OCI-LY7 (cell line): ENCODE measurements at regions not wholly inside any gene's neighbourhood (a gene's known extent, or its start where the extent isn't known, plus 50 kb on each side); places are given as distances from the start of the nearest gene placed in this dataset.
"Not testable (repeated sequence)": the region's sequence is repeated elsewhere in the genome, so short reads cannot be mapped to it uniquely, and the experiment has no call there.

Experiments used
- BruUV-seq: library from RNA; stranded (reverse); fragments of 400-500 nt; replicated peaks from 2 replicates; lab custom pipeline; 2021; lab: Mats Ljungman, UMichigan
- CTCF ChIA-PET: fragments of 300-600 bp; sonication (Branson Sonifier 250); formaldehyde crosslinking; loops from one replicate; lab custom pipeline; 2022; ENCODE audit warnings: antibody characterized with exemption; ENCODE audit not compliant: unreplicated experiment; lab: Charles Lee
- POLR2A ChIA-PET: fragments of 300-600 bp; sonication (Branson Sonifier 250); formaldehyde crosslinking; loops from one replicate; lab custom pipeline; 2022; ENCODE audit warnings: antibody characterized with exemption; lab: Charles Lee
- DNase-seq: peaks from one replicate; pipeline ENCODE4 v3.0.0-alpha.2; 2015; ENCODE audit warnings: low spot score
- H2AFZ ChIP-seq: fragments of 200-600 bp; sonication (generic), shearing (Covaris generic); 2 replicates; pipeline ENCODE4 v1.6.1; 2014; ENCODE audit warnings: mild to moderate bottlenecking, antibody characterized with exemption, low read length, moderate library complexity
- H3K27ac ChIP-seq: fragments of 200-600 bp; sonication (generic); 2 replicates; pipeline ENCODE4 v1.5.1; 2014; ENCODE audit warnings: mixed run types, low read depth, mild to moderate bottlenecking, moderate library complexity, low read length, inconsistent platforms; ENCODE audit not compliant: poor library complexity, severe bottlenecking
- H3K36me3 ChIP-seq: fragments of 200-600 bp; sonication (generic); 2 replicates; pipeline ENCODE4 v1.6.1; 2014; ENCODE audit warnings: mild to moderate bottlenecking, antibody characterized with exemption, low read length, moderate library complexity, mixed read lengths; ENCODE audit not compliant: insufficient read depth
- H3K4me1 ChIP-seq: fragments of 200-600 bp; sonication (generic); 2 replicates; pipeline ENCODE4 v1.5.1; 2014; ENCODE audit warnings: mild to moderate bottlenecking, low read length; ENCODE audit not compliant: insufficient read depth, poor library complexity, severe bottlenecking
- H3K4me2 ChIP-seq: fragments of 200-600 bp; sonication (generic); 2 replicates; pipeline ENCODE4 v1.6.1; 2014; ENCODE audit warnings: mild to moderate bottlenecking, low read length
- H3K4me3 ChIP-seq: fragments of 200-600 bp; sonication (generic); 2 replicates; pipeline ENCODE4 v1.5.1; 2014; ENCODE audit warnings: mild to moderate bottlenecking, low read depth, low read length; ENCODE audit not compliant: poor library complexity, severe bottlenecking
- H3K79me2 ChIP-seq: fragments of 200-600 bp; sonication (generic); 2 replicates; pipeline ENCODE4 v1.6.1; 2016; ENCODE audit warnings: low read depth, mild to moderate bottlenecking, low read length, moderate library complexity, mixed read lengths; ENCODE audit not compliant: insufficient read depth
- H3K9me2 ChIP-seq: fragments of 200-600 bp; sonication (generic); 2 replicates; pipeline ENCODE4 v1.6.1; 2016; ENCODE audit warnings: mild to moderate bottlenecking, low read length, mixed read lengths; ENCODE audit not compliant: insufficient read depth
- H3K9me3 ChIP-seq: fragments of 200-600 bp; sonication (generic); 2 replicates; pipeline ENCODE4 v1.6.1; 2014; ENCODE audit warnings: mild to moderate bottlenecking, mixed run types, low read length, mixed read lengths
- H4K20me1 ChIP-seq: fragments of 200-600 bp; sonication (generic); 2 replicates; pipeline ENCODE4 v1.6.1; 2014; ENCODE audit warnings: mild to moderate bottlenecking, antibody characterized with exemption, low read length, moderate library complexity, mixed read lengths; ENCODE audit not compliant: insufficient read depth
- EZH2phosphoT487 ChIP-seq: fragments of 200-600 bp; sonication (generic); IDR thresholded peaks from 2 replicates; pipeline ENCODE4 v1.6.1; 2018; ENCODE audit warnings: low read depth, borderline replicate concordance, mild to moderate bottlenecking, mixed run types, antibody characterized with exemption, low read length, moderate library complexity, mixed read lengths
- intact Hi-C: fragments of 100-400 bp; cut with micrococcal nuclease; formaldehyde crosslinking; loops from one replicate; pipeline ENCODE4 v1.10.0; 2022; ENCODE audit not compliant: unreplicated experiment
- TF ChIP-seq, protein P1 (sequence below): fragments of 200-600 bp; sonication (generic); conservative IDR thresholded peaks from 2 replicates; pipeline ENCODE4 v1.5.1; 2014; ENCODE audit warnings: mild to moderate bottlenecking, antibody characterized with exemption, low read length, moderate library complexity, mixed read lengths

DNA sequence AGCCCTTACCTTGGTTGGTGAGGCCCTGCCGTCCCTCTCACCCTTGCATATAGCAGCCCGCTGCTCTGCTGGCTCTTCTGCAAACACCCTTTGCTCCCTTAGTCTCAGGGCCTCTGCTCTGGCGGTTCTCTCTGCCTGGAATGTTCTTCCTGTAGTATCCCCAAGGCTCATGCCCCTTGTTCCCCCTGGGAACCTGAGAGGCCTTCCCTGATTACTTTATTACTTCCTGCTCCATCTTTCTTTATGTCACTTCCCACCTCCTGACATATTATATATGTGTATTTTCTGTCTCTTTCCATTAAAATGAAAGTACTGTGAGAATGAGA, 73.9 kb upstream of the SPRY4 start:
- H3K4me3 ChIP-seq: no peak overlapping the region
- no peak overlapping the region for H2AFZ ChIP-seq
- H3K4me2 ChIP-seq: no peak overlapping the region
- ChIA-PET POLR2A (no interaction called here), CTCF (no interaction called here)
- H4K20me1 ChIP-seq: no peaks in the 10 kb centered on the region
- intact Hi-C loops: no loop called here
- H3K9me3 ChIP-seq: no peaks in the 10 kb centered on the region
- no peaks in the 10 kb centered on the region for H3K4me1 ChIP-seq
- no peak overlapping the region for H3K27ac ChIP-seq
- no peaks in the 10 kb centered on the region for H3K36me3 ChIP-seq
- H3K9me2 ChIP-seq: no peaks in the 10 kb centered on the region
- H3K79me2 ChIP-seq: no peaks in the 10 kb centered on the region
- no peak for DNase-seq
- TF ChIP-seq, protein P1, sequence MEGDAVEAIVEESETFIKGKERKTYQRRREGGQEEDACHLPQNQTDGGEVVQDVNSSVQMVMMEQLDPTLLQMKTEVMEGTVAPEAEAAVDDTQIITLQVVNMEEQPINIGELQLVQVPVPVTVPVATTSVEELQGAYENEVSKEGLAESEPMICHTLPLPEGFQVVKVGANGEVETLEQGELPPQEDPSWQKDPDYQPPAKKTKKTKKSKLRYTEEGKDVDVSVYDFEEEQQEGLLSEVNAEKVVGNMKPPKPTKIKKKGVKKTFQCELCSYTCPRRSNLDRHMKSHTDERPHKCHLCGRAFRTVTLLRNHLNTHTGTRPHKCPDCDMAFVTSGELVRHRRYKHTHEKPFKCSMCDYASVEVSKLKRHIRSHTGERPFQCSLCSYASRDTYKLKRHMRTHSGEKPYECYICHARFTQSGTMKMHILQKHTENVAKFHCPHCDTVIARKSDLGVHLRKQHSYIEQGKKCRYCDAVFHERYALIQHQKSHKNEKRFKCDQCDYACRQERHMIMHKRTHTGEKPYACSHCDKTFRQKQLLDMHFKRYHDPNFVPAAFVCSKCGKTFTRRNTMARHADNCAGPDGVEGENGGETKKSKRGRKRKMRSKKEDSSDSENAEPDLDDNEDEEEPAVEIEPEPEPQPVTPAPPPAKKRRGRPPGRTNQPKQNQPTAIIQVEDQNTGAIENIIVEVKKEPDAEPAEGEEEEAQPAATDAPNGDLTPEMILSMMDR: no peak
- TF ChIP-seq EZH2phosphoT487: no peak
- BruUV-seq: no TSS peak

DNA sequence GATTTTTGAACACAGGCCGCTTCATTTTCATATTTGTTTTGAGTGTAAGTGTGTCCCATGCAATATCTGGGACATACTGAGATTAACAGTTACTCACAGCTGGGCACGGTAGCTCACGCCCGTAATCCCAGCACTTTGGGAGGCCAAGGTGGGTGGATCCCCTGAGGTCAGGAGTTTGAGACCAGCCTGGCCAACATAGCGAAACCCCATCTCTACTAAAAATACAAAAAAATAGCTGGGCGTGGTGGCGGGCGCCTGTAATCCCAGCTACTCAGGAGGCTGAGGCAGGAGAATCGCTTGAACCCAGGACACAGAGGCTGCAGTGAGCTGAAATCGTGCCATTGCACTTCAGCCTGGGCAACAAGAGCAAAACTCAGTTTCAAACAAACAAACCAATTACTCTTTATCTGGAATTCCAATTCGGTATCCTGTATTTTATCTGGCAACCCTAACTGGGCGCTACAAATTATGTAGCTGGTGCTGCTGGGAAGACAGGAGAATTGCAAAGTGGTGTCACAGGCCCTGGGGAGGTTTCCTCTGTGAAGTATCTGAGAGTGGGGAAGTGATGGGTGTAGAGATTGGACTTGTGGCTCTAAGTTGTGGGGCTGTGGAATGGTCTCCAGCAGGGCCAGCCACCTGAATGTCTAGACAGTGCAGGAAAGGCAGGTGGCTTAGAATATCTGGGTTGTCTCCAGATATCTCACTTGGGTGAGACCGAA, 73.3 kb upstream of the SPRY4 start:
- BruUV-seq, intact Hi-C loops, CTCF ChIA-PET: not testable (repeated sequence)

DNA sequence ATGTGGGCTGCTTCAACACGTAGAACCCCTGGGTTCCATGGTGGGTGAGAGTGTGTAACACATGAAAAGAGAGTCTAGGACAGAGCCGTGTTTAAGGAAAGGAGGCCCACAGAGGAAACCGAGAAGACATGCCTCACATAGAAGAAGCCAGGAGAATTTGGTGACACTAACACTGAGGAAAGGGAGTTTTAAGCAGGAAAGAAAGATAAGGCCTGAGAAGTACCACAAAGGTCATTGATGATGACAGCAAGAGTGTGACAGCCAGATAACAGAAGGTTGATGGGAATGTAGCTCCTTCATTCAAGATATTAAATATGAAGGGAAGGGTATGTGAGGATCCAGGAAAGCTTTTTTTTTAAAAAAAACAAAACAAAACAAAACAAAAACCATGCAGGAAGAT, 72.4 kb upstream of the SPRY4 start:
- CTCF ChIA-PET: no interaction called here
- intact Hi-C loops: no loop called here
- TF ChIP-seq, protein P1: no peak
- TF ChIP-seq EZH2phosphoT487: no peak

More for the DNA sequence above, 73.3 kb upstream of the SPRY4 start:
- DNase-seq, H2AFZ ChIP-seq, H3K9me2 ChIP-seq, H3K4me3 ChIP-seq, H3K4me2 ChIP-seq, POLR2A ChIA-PET, H3K4me1 ChIP-seq, H3K27ac ChIP-seq, H3K79me2 ChIP-seq, H3K9me3 ChIP-seq, H3K36me3 ChIP-seq, H4K20me1 ChIP-seq: not testable (repeated sequence)

More for the DNA sequence above, 72.4 kb upstream of the SPRY4 start:
- POLR2A ChIA-PET: interaction anchor here (0.7 kb wide), 1 partner anchor 113 kb away, joined by 3 read pairs; no protein-coding TSS in a partner anchor
- Histone ChIP-seq H2AFZ (no peak overlapping the region), H3K4me1 (no peaks in the 10 kb centered on the region), H3K9me3 (no peaks in the 10 kb centered on the region), H4K20me1 (no peaks in the 10 kb centered on the region), H3K36me3 (no peaks in the 10 kb centered on the region), H3K27ac (no peak overlapping the region), H3K9me2 (no peaks in the 10 kb centered on the region), H3K4me3 (no peak overlapping the region), H3K4me2 (no peak overlapping the region), H3K79me2 (no peaks in the 10 kb centered on the region)
- DNase-seq: no peak
- BruUV-seq: no TSS peak
